ENCODE measurements at regions not wholly inside any gene's neighbourhood (a gene's known extent, or its start where the extent isn't known, plus 50 kb on each side); places are given as distances from the start of the nearest gene placed in this dataset.
A peak's percentile ranks its signal among the peaks of the same experiment; 100 is the strongest.

- no peak for TF ChIP-seq CTCF (IDR thresholded peaks at IDR 0.05; ENCODE audit: unreplicated experiment)
- Mint-ChIP-seq H3K36me3 (ENCODE audit: low read depth, unreplicated experiment) (no peaks in the 10 kb centered on the region), H3K9me3 (ENCODE audit: unreplicated experiment) (no peaks in the 10 kb centered on the region), H3K4me3 (ENCODE audit: unreplicated experiment) (no peak overlapping the region), H3K27me3 (ENCODE audit: unreplicated experiment) (no peaks in the 10 kb centered on the region), H3K4me1 (ENCODE audit: unreplicated experiment) (peaks cover 4% of the 10 kb centered on the region), H3K27ac (ENCODE audit: unreplicated experiment) (no peak overlapping the region)
- no peak for DNase-seq (ENCODE audit: low spot score)
Measured at GRCh38 chr14:30427846-30428245, 131.1 kb upstream of the G2E3 start.

GRCh38 chr14:30431552-30431951 is 127.4 kb upstream of the G2E3 start:
- Mint-ChIP-seq H3K36me3 (ENCODE audit: low read depth, unreplicated experiment) (no peaks in the 10 kb centered on the region), H3K9me3 (ENCODE audit: unreplicated experiment) (no peaks in the 10 kb centered on the region), H3K4me1 (ENCODE audit: unreplicated experiment) (peaks cover 4% of the 10 kb centered on the region), H3K27me3 (ENCODE audit: unreplicated experiment) (no peaks in the 10 kb centered on the region), H3K27ac (ENCODE audit: unreplicated experiment) (no peak overlapping the region), H3K4me3 (ENCODE audit: unreplicated experiment) (no peak overlapping the region)
- DNase-seq (ENCODE audit: low spot score), result no peak
- no peak for TF ChIP-seq CTCF (IDR thresholded peaks at IDR 0.05; ENCODE audit: unreplicated experiment)

GRCh38 chr14:30440961-30441360 is 118.0 kb upstream of the G2E3 start:
- no peak for TF ChIP-seq CTCF (IDR thresholded peaks at IDR 0.05; ENCODE audit: unreplicated experiment)
- Mint-ChIP-seq H3K9me3 (ENCODE audit: unreplicated experiment) (no peaks in the 10 kb centered on the region), H3K4me1 (ENCODE audit: unreplicated experiment) (no peaks in the 10 kb centered on the region), H3K36me3 (ENCODE audit: low read depth, unreplicated experiment) (no peaks in the 10 kb centered on the region), H3K27ac (ENCODE audit: unreplicated experiment) (no peak overlapping the region), H3K4me3 (ENCODE audit: unreplicated experiment) (no peak overlapping the region), H3K27me3 (ENCODE audit: unreplicated experiment) (peaks cover 3% of the 10 kb centered on the region)
- no peak for DNase-seq (ENCODE audit: low spot score)

- no peaks in the 10 kb centered on the region for H3K27me3 Mint-ChIP-seq (ENCODE audit: unreplicated experiment)
- no peak overlapping the region for H3K4me3 Mint-ChIP-seq (ENCODE audit: unreplicated experiment)
- no peak for DNase-seq (ENCODE audit: low spot score)
- peak; percentile 24 for TF ChIP-seq CTCF (IDR thresholded peaks at IDR 0.05; ENCODE audit: unreplicated experiment)
- no peaks in the 10 kb centered on the region for H3K36me3 Mint-ChIP-seq (ENCODE audit: low read depth, unreplicated experiment)
- no peak overlapping the region for H3K27ac Mint-ChIP-seq (ENCODE audit: unreplicated experiment)
- H3K4me1 Mint-ChIP-seq (ENCODE audit: unreplicated experiment), result peaks cover 10% of the 10 kb centered on the region
- no peaks in the 10 kb centered on the region for H3K9me3 Mint-ChIP-seq (ENCODE audit: unreplicated experiment)
Measured at GRCh38 chr14:30443368-30444007, 115.5 kb upstream of the G2E3 start.

- Mint-ChIP-seq H3K27me3 (ENCODE audit: unreplicated experiment) (no peaks in the 10 kb centered on the region), H3K4me3 (ENCODE audit: unreplicated experiment) (no peak overlapping the region), H3K27ac (ENCODE audit: unreplicated experiment) (no peak overlapping the region), H3K4me1 (ENCODE audit: unreplicated experiment) (peaks cover 12% of the 10 kb centered on the region), H3K36me3 (ENCODE audit: low read depth, unreplicated experiment) (no peaks in the 10 kb centered on the region), H3K9me3 (ENCODE audit: unreplicated experiment) (no peaks in the 10 kb centered on the region)
- TF ChIP-seq CTCF (IDR thresholded peaks at IDR 0.05; ENCODE audit: unreplicated experiment), result no peak
- no peak for DNase-seq (ENCODE audit: low spot score)
Measured at GRCh38 chr14:30444451-30444850, 114.5 kb upstream of the G2E3 start.
